SW 1271 (cell line): ENCODE measurements at regions not wholly inside any gene's neighbourhood (a gene's known extent, or its start where the extent isn't known, plus 50 kb on each side); places are given as distances from the start of the nearest gene placed in this dataset.

Source experiments
- DNase-seq, 2 experiments: peaks; one replicate each; lab custom pipeline; 2025; lab: John Stamatoyannopoulos, UW

- DNase-seq = no peak
Observed at GRCh38 chr15:94056314-94056713, 175.0 kb upstream of the MCTP2 start.

- no peak for DNase-seq
Observed at GRCh38 chr15:94053626-94054025, 177.7 kb upstream of the MCTP2 start.

- DNase-seq = no peak
Observed at GRCh38 chr15:94052711-94053110, 178.7 kb upstream of the MCTP2 start.

GRCh38 chr15:94047566-94047965, 183.8 kb upstream of the MCTP2 start:
- no peak for DNase-seq

- DNase-seq = no peak
Observed at GRCh38 chr15:94042180-94042928, 189.0 kb upstream of the MCTP2 start.

- DNase-seq = no peak
Observed at GRCh38 chr15:94041746-94042145, 189.6 kb upstream of the MCTP2 start.

GRCh38 chr15:94040541-94041248, 190.7 kb upstream of the MCTP2 start:
- DNase-seq = no peak

- no peak for DNase-seq
Observed at GRCh38 chr15:94036156-94036555, 195.2 kb upstream of the MCTP2 start.

- no peak for DNase-seq
Observed at GRCh38 chr15:94033683-94034020, 197.7 kb upstream of the MCTP2 start.

GRCh38 chr15:94033014-94033682, 198.2 kb upstream of the MCTP2 start:
- DNase-seq = no peak

GRCh38 chr15:94032571-94032970, 198.8 kb upstream of the MCTP2 start:
- DNase-seq = no peak

- DNase-seq = no peak
Observed at GRCh38 chr15:94031072-94031471, 200.3 kb upstream of the MCTP2 start.

GRCh38 chr15:94029495-94029894, 201.9 kb upstream of the MCTP2 start:
- no peak for DNase-seq

- DNase-seq = no peak
Observed at GRCh38 chr15:94028809-94029208, 202.6 kb upstream of the MCTP2 start.

- DNase-seq = no peak
Observed at GRCh38 chr15:94028121-94028520, 203.2 kb upstream of the MCTP2 start.

GRCh38 chr15:94027581-94027980, 203.8 kb upstream of the MCTP2 start:
- no peak for DNase-seq

- DNase-seq = no peak
Observed at GRCh38 chr15:94026458-94027304, 204.7 kb upstream of the MCTP2 start.

- DNase-seq = no peak
Observed at GRCh38 chr15:94023531-94023930, 207.8 kb upstream of the MCTP2 start.

GRCh38 chr15:94021621-94022320, 209.6 kb upstream of the MCTP2 start:
- DNase-seq = no peak

GRCh38 chr15:94019062-94019461, 212.3 kb upstream of the MCTP2 start:
- DNase-seq = no peak

GRCh38 chr15:94015324-94015723, 216.0 kb upstream of the MCTP2 start:
- DNase-seq = no peak
